Suppressor macrophage treated with lipopolysaccharide for 4 hours (primary cell): ENCODE measurements at regions not wholly inside any gene's neighbourhood (a gene's known extent, or its start where the extent isn't known, plus 50 kb on each side); places are given as distances from the start of the nearest gene placed in this dataset.

Experiments used
- DNase-seq: peaks from one replicate; pipeline ENCODE4 v3.0.0-alpha.2; 2020

- no peak for DNase-seq
Measured at GRCh38 chr12:125373375-125373774, 308.1 kb downstream of the AACS start.

DNA sequence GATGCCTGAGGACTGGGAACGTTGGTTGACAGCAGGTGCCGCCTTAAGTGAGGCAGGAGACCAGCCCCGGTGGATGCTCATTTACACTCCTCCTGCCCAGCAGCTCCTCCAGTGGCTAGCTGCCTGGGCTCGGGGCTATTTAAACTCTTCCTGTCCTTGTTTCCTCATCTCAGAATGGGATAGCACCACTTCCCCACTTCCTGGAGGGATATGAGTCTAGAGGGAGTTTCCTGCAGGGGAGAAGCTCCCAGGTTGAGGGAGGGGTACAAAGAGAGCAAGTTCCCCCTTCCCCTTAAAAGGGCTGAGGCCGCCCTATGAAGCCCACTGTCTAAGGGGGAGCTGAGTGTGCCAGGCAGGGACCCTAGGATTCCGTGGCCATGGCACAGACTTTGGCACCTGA lies 311.2 kb downstream of the AACS start:
- DNase-seq = no peak

DNA sequence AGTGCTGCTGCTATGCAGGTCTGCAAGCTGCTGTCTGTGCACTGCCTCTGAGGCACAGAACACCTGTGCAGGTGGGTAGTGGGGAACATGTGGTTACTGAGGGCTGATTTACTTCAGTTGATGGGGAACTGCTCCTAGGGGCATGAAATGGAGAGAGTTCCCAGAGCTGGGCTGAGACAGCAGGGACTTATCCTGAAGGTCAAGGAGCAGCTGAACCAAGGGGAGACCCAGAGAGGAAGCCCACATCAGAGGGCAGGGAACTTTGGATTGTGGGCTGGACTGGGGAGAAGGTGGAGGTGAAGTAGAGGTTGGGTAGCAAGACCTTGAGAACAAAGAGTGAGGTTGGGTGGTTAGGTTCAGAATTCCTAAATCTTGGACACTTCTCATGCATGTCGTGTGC lies 311.9 kb downstream of the AACS start:
- DNase-seq = no peak

DNA sequence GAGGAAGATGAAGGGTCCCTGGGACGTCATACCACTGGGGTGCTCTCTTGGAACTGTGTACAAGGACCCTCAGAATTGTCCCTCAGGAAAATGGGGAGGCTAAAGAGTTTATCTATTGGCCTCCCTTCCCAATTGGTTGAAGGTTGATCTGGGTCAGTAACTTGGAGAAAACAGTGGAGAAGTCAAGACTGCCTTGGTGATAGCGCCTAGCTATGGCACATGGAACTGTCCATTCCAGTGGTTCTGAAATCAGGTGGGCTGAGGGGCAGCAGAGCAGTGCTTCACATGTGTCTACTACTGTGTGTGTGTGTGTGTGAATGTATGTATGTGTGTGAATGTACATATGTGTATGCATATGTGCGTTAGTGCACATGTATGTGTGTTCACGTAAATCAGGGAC lies 316.1 kb downstream of the AACS start:
- DNase-seq = no peak

- DNase-seq = no peak
Measured at GRCh38 chr12:125382926-125383325, 317.7 kb downstream of the AACS start.

DNA sequence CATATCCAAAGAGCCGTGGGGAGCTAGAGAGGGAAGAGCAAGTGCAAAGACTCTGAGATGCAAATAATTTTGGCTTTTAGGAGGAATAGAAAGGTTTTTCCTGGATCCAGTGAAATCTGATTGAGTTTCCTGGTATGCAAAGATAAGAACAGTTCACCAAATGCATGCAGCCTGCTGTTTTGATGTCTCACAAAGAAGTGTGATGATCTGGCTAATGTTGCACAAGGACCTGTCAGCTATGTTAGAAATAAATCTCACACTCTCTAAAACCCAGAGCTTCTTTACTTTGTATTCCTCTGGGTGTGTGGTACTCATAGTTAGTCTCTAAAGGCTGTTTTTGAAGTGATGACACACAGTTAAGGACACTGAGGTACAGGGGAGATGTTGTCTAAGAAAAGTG lies 321.4 kb downstream of the AACS start:
- DNase-seq = no peak

DNA sequence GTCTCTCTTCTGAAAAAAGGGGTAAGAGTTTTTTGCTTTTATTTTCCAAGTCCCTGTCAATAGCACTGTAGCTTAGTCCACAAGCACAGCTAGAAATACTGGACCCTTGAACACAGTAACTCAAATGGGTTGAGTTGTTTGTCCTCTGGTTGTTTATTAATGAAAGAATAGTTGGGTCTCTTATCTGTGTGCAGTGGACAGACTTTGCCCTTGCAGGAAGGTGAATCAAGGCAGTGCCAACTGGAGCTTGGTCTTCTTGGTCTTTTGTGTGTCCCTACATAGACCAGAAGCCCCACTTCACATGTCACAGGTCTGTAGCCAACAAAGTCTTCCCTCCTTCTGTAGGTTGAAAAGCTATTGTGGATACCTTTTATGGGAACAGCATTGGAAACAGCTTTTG lies 322.0 kb downstream of the AACS start:
- DNase-seq = no peak

GRCh38 chr12:125389061-125389697 lies 323.9 kb downstream of the AACS start:
- no peak for DNase-seq

DNA sequence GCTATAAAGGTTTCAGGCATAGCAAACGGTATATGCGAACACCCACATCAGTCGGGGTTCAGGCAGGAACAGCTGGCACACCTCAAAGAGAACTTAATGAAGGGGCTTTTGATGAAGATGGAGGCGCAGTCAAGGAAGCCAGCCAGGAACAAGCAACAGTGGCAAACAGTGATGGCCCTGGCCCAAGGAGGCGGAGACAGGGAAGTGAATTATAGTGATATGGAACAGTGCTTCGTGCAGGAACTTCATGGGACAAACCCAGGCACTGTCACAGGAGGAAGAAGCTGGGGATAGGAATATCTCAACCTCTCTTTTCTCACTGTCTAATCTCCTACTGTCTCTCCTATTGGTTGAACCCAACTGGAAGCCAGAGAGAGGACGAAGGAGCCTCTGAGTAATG lies 328.3 kb downstream of the AACS start:
- DNase-seq = no peak

GRCh38 chr12:125395583-125396215 lies 330.5 kb downstream of the AACS start:
- no peak for DNase-seq

DNA sequence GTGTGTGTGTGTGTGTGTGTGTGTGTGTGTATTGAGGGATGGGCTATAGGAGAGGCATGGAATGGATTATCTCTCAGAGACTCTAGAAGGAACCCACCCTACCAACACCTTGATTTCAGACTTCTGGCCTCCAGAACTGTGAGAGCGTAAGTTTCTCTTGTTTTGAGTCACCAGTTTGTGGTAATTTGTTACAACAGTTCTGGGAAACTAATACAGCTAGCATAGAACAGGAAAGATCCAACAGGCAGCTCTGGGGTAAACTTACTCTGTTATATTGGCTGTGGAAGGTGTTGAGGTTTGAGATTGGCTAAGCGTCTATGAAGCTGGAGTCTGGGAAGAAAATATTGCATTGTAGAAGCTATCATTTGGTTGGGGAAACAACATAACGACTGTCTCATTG lies 334.3 kb downstream of the AACS start:
- DNase-seq = no peak

DNA sequence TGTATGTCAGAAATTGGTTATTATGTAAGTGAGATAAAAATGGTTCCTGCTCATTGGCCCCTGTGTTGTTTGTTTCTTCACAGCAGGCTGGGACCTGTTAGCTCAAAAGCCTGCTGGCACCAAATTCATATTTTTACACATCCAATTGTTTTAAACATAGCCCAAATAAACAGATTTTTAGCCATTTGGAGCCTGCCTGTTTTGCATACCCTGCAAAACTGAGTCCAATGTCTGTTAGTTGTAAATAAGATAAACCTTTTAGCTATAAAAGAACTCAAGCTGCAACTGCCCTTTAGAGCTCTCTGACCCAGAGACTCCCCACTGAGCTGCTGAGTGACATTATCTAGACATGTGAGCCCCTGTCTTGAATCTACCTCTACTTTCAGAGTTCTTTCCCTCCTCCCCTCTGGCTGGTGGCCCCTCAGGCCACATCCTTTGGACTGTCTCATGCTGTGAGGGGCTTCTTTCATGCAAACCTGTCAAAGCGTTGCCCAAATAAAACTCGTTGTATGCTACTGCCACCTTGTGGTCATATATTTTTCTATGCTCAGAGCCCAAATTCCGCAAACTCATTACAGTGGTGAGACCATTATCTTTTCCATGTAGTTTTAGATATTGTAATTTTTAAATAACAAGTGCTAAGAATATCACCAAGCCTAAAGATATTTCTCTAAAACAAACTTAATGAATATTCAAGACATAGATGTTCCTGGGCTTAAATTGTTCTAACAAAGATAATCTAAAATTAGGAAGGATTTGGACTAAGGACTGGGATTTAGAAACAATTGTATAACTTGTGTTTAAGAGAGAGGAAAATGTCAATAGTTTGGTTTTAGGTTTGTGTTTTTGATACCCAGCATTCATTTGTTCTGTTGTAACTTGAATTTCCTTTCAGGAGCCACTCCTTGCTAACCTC lies 337.9 kb downstream of the AACS start:
- peak; percentile 56 for DNase-seq

DNA sequence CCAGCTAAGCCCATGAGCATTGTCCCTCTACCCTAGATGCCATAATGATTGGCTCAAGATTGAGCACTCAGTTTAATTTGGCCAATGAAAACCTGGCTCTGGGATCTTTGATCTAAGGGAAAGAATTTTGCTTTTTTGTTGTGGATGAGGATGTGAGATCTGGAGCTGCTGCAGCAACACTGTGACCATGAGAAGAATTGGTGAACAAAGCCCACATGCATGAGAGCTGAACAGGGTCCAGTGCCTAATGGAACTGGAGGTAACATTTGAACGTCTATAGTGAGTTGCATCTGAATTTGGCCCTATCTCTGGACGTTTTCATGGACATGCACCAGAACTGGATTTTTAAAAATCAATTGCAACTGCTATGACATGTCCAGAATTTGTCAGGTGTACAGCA lies 338.6 kb downstream of the AACS start:
- no peak for DNase-seq

DNA sequence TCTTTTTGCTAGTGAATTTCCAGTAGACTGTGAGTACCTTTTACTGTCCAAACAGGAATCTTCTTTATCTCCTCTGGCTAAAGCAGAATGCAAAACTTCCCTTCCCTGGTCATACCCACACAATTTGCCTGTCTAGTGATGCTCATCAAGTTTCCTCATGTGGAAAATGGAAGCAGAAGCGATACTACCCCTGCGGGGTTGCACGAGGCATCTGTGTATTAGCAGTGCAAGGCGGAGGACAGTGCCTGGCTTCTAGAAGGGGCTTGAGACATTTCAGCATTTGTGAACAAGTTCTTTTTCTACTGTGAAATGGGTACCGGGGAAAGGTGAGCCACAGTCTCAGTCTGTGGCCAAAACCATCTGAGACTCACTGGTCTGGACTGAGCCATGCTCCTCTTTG lies 340.9 kb downstream of the AACS start:
- DNase-seq = no peak

DNA sequence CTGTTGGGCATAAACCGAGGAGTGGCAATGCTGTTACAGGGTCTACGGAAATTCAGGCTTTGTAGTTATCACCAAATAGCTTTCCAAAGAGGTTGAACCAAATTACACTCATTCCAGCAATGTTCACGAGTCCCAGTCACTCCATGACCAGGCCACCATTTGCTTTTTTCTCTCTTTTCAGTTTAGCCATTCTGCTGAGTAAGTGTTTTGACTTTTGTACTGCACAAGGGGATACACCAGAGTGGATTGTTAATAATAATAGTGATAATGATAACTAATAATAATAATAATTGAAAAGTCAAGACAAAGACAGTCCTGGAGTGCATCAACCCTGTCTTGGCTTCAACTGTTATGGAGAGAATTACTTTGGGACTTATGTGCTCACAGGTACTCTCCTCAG lies 343.5 kb downstream of the AACS start:
- DNase-seq = no peak

- no peak for DNase-seq
Measured at GRCh38 chr12:125412506-125412905, 347.3 kb downstream of the AACS start.

- DNase-seq = no peak
Measured at GRCh38 chr12:125417446-125417845, 352.2 kb downstream of the AACS start.

- no peak for DNase-seq
Measured at GRCh38 chr12:125418902-125419564, 353.8 kb downstream of the AACS start.

GRCh38 chr12:125424909-125425308 lies 359.7 kb downstream of the AACS start:
- no peak for DNase-seq

- no peak for DNase-seq
Measured at GRCh38 chr12:125431516-125431915, 366.3 kb downstream of the AACS start.

- no peak for DNase-seq
Measured at GRCh38 chr12:125434131-125434530, 368.9 kb downstream of the AACS start.

- no peak for DNase-seq
Measured at GRCh38 chr12:125434936-125435443, 369.8 kb downstream of the AACS start.

DNA sequence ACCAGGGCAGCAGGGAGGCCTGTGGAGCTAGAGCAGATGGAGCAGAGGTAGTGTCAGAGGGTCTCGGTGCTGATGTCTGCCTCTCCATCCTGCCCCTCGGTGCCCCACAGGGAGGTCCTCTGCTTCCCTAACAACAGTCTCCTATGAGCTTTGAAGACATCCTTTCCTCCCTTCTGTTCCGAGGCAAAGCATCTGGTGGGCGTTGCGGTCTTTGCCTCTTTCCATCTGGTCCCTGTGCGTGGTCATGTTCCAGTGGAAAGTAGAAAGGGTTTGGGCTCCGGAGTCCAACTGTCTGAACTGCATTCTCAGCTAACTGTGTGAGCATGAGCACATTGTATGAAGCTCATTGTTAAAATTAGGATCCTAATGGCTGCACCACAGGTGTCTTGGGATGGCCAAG lies 370.6 kb downstream of the AACS start:
- DNase-seq = no peak
